ENCODE measurements at regions not wholly inside any gene's neighbourhood (a gene's known extent, or its start where the extent isn't known, plus 50 kb on each side); places are given as distances from the start of the nearest gene placed in this dataset.

DNA sequence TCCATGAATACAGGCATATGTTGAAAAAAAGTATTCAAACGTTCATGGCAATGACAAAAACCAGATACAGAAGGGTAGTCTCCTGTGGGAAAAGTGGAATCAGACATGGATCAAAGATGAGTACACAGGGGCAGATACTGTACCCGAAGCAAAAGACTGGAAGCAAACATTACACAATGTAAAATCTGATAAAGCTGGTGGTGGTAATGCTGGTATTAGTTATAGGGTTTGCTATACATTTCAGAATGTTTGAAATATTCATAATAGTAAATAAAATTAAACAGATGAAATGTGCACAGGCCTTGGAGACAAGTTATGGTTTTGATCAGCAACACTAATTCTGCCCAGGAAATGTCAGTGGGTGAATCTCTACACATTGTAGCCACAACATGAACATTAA lies 607.6 kb downstream of the SOX6 start:
- H3K36me3 Mint-ChIP-seq (ENCODE audit: low read depth, unreplicated experiment): no peaks in the 10 kb centered on the region
- TF ChIP-seq, protein P1, sequence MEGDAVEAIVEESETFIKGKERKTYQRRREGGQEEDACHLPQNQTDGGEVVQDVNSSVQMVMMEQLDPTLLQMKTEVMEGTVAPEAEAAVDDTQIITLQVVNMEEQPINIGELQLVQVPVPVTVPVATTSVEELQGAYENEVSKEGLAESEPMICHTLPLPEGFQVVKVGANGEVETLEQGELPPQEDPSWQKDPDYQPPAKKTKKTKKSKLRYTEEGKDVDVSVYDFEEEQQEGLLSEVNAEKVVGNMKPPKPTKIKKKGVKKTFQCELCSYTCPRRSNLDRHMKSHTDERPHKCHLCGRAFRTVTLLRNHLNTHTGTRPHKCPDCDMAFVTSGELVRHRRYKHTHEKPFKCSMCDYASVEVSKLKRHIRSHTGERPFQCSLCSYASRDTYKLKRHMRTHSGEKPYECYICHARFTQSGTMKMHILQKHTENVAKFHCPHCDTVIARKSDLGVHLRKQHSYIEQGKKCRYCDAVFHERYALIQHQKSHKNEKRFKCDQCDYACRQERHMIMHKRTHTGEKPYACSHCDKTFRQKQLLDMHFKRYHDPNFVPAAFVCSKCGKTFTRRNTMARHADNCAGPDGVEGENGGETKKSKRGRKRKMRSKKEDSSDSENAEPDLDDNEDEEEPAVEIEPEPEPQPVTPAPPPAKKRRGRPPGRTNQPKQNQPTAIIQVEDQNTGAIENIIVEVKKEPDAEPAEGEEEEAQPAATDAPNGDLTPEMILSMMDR (IDR thresholded peaks at IDR 0.05; ENCODE audit: unreplicated experiment): no peak
- no peaks in the 10 kb centered on the region for H3K9me3 Mint-ChIP-seq (ENCODE audit: unreplicated experiment)
- H3K4me3 Mint-ChIP-seq (ENCODE audit: unreplicated experiment): no peak overlapping the region
- no peak for DNase-seq (ENCODE audit: low spot score)
- H3K27ac Mint-ChIP-seq (ENCODE audit: unreplicated experiment): no peak overlapping the region
- no peaks in the 10 kb centered on the region for H3K4me1 Mint-ChIP-seq (ENCODE audit: unreplicated experiment)
- H3K27me3 Mint-ChIP-seq (ENCODE audit: unreplicated experiment): no peaks in the 10 kb centered on the region

DNA sequence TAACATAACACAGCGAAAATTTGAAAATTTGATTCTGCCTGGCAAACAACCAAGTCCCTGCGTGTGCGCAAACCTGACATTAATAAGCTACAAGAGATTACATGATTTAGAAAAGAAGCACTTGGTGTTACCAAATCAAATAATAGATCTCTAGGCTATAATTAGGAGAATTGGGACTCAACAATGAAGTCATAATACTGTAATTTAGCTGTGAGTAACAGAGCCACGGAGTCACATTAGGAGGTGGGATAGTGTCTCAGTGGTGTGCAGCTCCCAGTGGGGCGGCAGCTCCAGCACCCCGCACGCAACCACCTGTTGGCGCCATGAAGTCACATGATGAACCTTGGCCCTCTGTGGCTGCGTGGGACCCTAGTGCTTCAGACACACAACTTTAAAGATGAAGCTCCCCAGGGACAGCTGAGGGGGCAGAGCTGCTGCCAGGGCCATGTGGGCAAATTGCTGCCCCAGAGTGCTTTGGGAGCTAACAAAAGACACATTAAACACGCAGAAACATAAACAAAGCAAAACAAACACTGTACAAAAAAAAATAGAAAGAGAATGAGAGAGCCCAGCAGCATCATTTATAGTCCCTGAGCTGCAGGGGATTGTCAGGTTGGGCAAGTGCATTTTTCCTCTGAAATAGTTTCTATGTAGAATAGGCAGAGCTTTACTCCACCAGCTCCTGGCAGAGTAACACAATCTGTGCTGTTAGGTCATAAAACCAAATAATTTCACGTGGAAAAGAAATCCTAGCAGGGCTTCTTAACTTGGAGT lies 605.6 kb downstream of the SOX6 start:
- H3K9me3 Mint-ChIP-seq (ENCODE audit: unreplicated experiment): peaks cover 3% of the 10 kb centered on the region
- no peaks in the 10 kb centered on the region for H3K36me3 Mint-ChIP-seq (ENCODE audit: low read depth, unreplicated experiment)
- no peaks in the 10 kb centered on the region for H3K27me3 Mint-ChIP-seq (ENCODE audit: unreplicated experiment)
- TF ChIP-seq, protein P1 (IDR thresholded peaks at IDR 0.05; ENCODE audit: unreplicated experiment): no peak
- DNase-seq (ENCODE audit: low spot score): no peak
- peaks cover 3% of the 10 kb centered on the region for H3K4me1 Mint-ChIP-seq (ENCODE audit: unreplicated experiment)
- H3K27ac Mint-ChIP-seq (ENCODE audit: unreplicated experiment): no peak overlapping the region
- H3K4me3 Mint-ChIP-seq (ENCODE audit: unreplicated experiment): no peak overlapping the region

DNA sequence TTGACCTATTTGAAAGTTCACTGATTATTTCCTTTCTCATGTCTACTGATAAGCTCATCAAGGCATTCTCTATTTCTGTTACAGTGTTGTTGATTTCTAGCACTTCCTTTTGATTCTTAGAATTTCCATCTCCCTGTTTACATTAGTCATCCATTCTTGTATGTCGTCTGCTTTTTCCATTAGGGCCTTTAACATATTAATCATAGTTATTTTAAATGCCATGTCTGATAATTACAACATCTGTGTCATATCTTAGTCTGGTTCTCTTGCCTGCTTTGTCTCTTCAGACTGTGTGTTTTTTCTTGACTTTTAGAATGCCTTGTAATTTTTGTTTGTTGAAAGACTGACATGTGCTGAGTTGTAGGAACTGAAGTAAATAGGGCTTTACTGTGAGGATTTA lies 602.1 kb downstream of the SOX6 start:
- TF ChIP-seq, protein P1 (IDR thresholded peaks at IDR 0.05; ENCODE audit: unreplicated experiment): no peak
- H3K4me3 Mint-ChIP-seq (ENCODE audit: unreplicated experiment): no peak overlapping the region
- H3K4me1 Mint-ChIP-seq (ENCODE audit: unreplicated experiment): peaks cover 6% of the 10 kb centered on the region
- no peak overlapping the region for H3K27ac Mint-ChIP-seq (ENCODE audit: unreplicated experiment)
- H3K36me3 Mint-ChIP-seq (ENCODE audit: low read depth, unreplicated experiment): no peaks in the 10 kb centered on the region
- H3K9me3 Mint-ChIP-seq (ENCODE audit: unreplicated experiment): peaks cover 3% of the 10 kb centered on the region
- DNase-seq (ENCODE audit: low spot score): no peak
- no peaks in the 10 kb centered on the region for H3K27me3 Mint-ChIP-seq (ENCODE audit: unreplicated experiment)

DNA sequence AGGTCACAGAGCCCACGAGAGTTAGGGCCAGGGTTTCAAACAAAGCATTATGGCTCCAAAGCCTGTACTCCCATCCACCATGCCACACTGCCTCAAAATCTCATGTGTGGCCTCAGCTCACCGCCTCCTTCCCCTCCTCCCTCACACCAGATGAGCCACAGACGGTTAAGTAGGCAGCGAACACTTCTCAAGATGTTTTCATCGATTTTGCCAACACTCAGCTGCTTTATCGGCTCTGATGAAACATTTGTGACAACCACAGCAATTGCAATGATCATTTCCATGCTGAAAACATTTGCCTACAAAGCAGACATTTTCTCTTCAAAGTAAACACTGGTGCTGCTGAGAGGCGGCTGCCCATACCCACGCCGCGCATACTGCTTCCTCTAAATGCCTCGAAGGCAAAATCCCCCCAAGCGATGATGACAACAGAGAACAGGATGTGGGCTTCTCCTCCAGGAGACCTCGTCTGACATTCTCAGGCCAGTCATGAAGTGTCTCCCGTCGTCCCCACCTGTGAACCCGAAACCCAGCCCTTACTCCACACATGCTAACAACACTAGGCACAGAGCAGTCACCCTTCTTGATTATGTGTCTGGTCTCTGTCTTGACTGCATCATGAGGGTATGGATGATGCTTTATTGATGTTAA lies 599.2 kb downstream of the SOX6 start:
- Mint-ChIP-seq H3K4me1 (ENCODE audit: unreplicated experiment) (peaks cover 6% of the 10 kb centered on the region), H3K9me3 (ENCODE audit: unreplicated experiment) (peaks cover 3% of the 10 kb centered on the region), H3K36me3 (ENCODE audit: low read depth, unreplicated experiment) (no peaks in the 10 kb centered on the region), H3K4me3 (ENCODE audit: unreplicated experiment) (no peak overlapping the region), H3K27ac (ENCODE audit: unreplicated experiment) (no peak overlapping the region), H3K27me3 (ENCODE audit: unreplicated experiment) (no peaks in the 10 kb centered on the region)
- DNase-seq (ENCODE audit: low spot score): no peak
- TF ChIP-seq, protein P1 (IDR thresholded peaks at IDR 0.05; ENCODE audit: unreplicated experiment): no peak

DNA sequence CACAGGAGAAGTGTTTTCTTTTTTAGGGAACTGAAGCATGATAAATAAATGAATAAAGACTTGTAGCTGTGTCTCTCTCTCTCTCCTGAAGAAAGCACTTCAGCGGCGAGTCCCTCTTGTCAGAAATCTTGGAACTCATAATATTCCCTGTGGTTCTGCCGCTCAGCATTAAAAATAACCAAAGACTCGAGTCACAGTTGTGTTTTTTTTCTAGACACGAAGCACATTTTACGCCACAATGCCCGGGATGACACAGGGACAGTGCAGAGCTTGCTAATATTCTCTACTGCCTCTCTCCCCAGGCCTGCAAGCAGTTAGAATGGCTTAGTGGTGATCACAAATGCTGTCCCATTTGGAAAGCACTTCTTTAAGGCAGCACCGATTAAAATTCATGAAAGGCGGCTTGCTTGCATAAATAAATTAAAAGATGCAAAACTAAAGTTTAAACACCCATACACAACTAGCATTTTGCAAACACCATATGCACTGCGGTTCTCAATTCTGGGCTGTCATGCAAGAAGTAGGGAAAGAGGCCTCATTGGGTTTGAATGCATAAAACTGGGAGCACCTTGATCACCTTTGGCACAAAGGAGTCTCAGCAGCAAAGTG lies 597.4 kb downstream of the SOX6 start:
- Mint-ChIP-seq H3K4me1 (ENCODE audit: unreplicated experiment) (peaks cover 4% of the 10 kb centered on the region), H3K27me3 (ENCODE audit: unreplicated experiment) (no peaks in the 10 kb centered on the region), H3K27ac (ENCODE audit: unreplicated experiment) (no peak overlapping the region), H3K4me3 (ENCODE audit: unreplicated experiment) (no peak overlapping the region), H3K9me3 (ENCODE audit: unreplicated experiment) (peaks cover 2% of the 10 kb centered on the region), H3K36me3 (ENCODE audit: low read depth, unreplicated experiment) (no peaks in the 10 kb centered on the region)
- TF ChIP-seq, protein P1 (IDR thresholded peaks at IDR 0.05; ENCODE audit: unreplicated experiment): no peak
- no peak for DNase-seq (ENCODE audit: low spot score)
